ENCODE measurements at regions not wholly inside any gene's neighbourhood (a gene's known extent, or its start where the extent isn't known, plus 50 kb on each side); places are given as distances from the start of the nearest gene placed in this dataset.

GRCh38 chr4:23579166-23579565 lies 310.7 kb downstream of the PPARGC1A start:
- H3K79me2 ChIP-seq (ENCODE audit: insufficient read depth, low read length) = no peaks in the 10 kb centered on the region
- H3F3A ChIP-seq (ENCODE audit: low read depth) = no peaks in the 10 kb centered on the region
- TF ChIP-seq EZH2phosphoT487 (IDR thresholded peaks at IDR 0.05; ENCODE audit: borderline replicate concordance) (no peak), CTCF (conservative IDR thresholded peaks at IDR 0.05; ENCODE audit: low read length) (no peak)
- no peak overlapping the region for H3K9ac ChIP-seq (ENCODE audit: low read depth, low read length, poor library complexity, severe bottlenecking)
- H4K20me1 ChIP-seq (ENCODE audit: insufficient read depth, low read length, poor library complexity, severe bottlenecking) = no peaks in the 10 kb centered on the region
- no peak overlapping the region for H2AFZ ChIP-seq (ENCODE audit: low read length)
- H3K9me2 ChIP-seq (replicated peaks; ENCODE audit: low read depth, low read length) = no peaks in the 10 kb centered on the region
- no peak overlapping the region for H3K4me2 ChIP-seq (ENCODE audit: low read depth, low read length, poor library complexity, severe bottlenecking)
- no peak overlapping the region for H3K4me3 ChIP-seq (ENCODE audit: low read length, poor library complexity, severe bottlenecking)
- H3K9me3 ChIP-seq (ENCODE audit: insufficient read depth, low read depth, low read length) = no peaks in the 10 kb centered on the region
- H3K27me3 ChIP-seq (ENCODE audit: insufficient read depth, low read length, poor library complexity, severe bottlenecking) = no peaks in the 10 kb centered on the region
- H3K36me3 ChIP-seq (ENCODE audit: insufficient read depth, low read length) = no peaks in the 10 kb centered on the region
- H3K4me1 ChIP-seq (ENCODE audit: insufficient read depth, low read length, poor library complexity, severe bottlenecking) = no peaks in the 10 kb centered on the region

- no peaks in the 10 kb centered on the region for H3K9me3 ChIP-seq (ENCODE audit: insufficient read depth, low read depth, low read length)
- no peaks in the 10 kb centered on the region for H4K20me1 ChIP-seq (ENCODE audit: insufficient read depth, low read length, poor library complexity, severe bottlenecking)
- no peaks in the 10 kb centered on the region for H3K4me1 ChIP-seq (ENCODE audit: insufficient read depth, low read length, poor library complexity, severe bottlenecking)
- H2AFZ ChIP-seq (ENCODE audit: low read length) = no peak overlapping the region
- H3K27me3 ChIP-seq (ENCODE audit: insufficient read depth, low read length, poor library complexity, severe bottlenecking) = no peaks in the 10 kb centered on the region
- H3K4me3 ChIP-seq (ENCODE audit: low read length, poor library complexity, severe bottlenecking) = no peak overlapping the region
- H3K9ac ChIP-seq (ENCODE audit: low read depth, low read length, poor library complexity, severe bottlenecking) = no peak overlapping the region
- H3K9me2 ChIP-seq (replicated peaks; ENCODE audit: low read depth, low read length) = no peaks in the 10 kb centered on the region
- no peaks in the 10 kb centered on the region for H3K79me2 ChIP-seq (ENCODE audit: insufficient read depth, low read length)
- H3K36me3 ChIP-seq (ENCODE audit: insufficient read depth, low read length) = no peaks in the 10 kb centered on the region
- H3K4me2 ChIP-seq (ENCODE audit: low read depth, low read length, poor library complexity, severe bottlenecking) = no peak overlapping the region
- TF ChIP-seq EZH2phosphoT487 (IDR thresholded peaks at IDR 0.05; ENCODE audit: borderline replicate concordance) (no peak), CTCF (conservative IDR thresholded peaks at IDR 0.05; ENCODE audit: low read length) (no peak)
- no peaks in the 10 kb centered on the region for H3F3A ChIP-seq (ENCODE audit: low read depth)
These were observed 312.4 kb downstream of the PPARGC1A start for GRCh38 chr4:23577398-23577797.

GRCh38 chr4:23572382-23572781 lies 317.5 kb downstream of the PPARGC1A start:
- TF ChIP-seq CTCF (conservative IDR thresholded peaks at IDR 0.05; ENCODE audit: low read length) (no peak), EZH2phosphoT487 (IDR thresholded peaks at IDR 0.05; ENCODE audit: borderline replicate concordance) (no peak)
- Histone ChIP-seq H3K36me3 (ENCODE audit: insufficient read depth, low read length) (no peaks in the 10 kb centered on the region), H3K27me3 (ENCODE audit: insufficient read depth, low read length, poor library complexity, severe bottlenecking) (no peaks in the 10 kb centered on the region), H3K79me2 (ENCODE audit: insufficient read depth, low read length) (no peaks in the 10 kb centered on the region), H3K4me2 (ENCODE audit: low read depth, low read length, poor library complexity, severe bottlenecking) (no peak overlapping the region), H3K9me3 (ENCODE audit: insufficient read depth, low read depth, low read length) (no peaks in the 10 kb centered on the region), H3K9me2 (replicated peaks; ENCODE audit: low read depth, low read length) (no peaks in the 10 kb centered on the region; the same call in 1 of the 2 replicates), H2AFZ (ENCODE audit: low read length) (no peak overlapping the region), H3F3A (ENCODE audit: low read depth) (no peaks in the 10 kb centered on the region), H3K4me1 (ENCODE audit: insufficient read depth, low read length, poor library complexity, severe bottlenecking) (no peaks in the 10 kb centered on the region), H4K20me1 (ENCODE audit: insufficient read depth, low read length, poor library complexity, severe bottlenecking) (no peaks in the 10 kb centered on the region), H3K4me3 (ENCODE audit: low read length, poor library complexity, severe bottlenecking) (no peak overlapping the region), H3K9ac (ENCODE audit: low read depth, low read length, poor library complexity, severe bottlenecking) (no peak overlapping the region)
